Chondrocyte (in vitro differentiated cells): ENCODE measurements at regions not wholly inside any gene's neighbourhood (a gene's known extent, or its start where the extent isn't known, plus 50 kb on each side); places are given as distances from the start of the nearest gene placed in this dataset.

Experiments used
- DNase-seq: peaks from one replicate; pipeline ENCODE4 v3.0.0; 2021; ENCODE audit warnings: mixed read lengths, low spot score
- H3K27ac Mint-ChIP-seq: one replicate; pipeline ENCODE4 v1.8.0; 2021; ENCODE audit warnings: mild to moderate bottlenecking, moderate library complexity, mixed read lengths; ENCODE audit not compliant: unreplicated experiment
- H3K27me3 Mint-ChIP-seq: 2 replicates; pipeline ENCODE4 v1.8.0; 2021; ENCODE audit warnings: low read depth, mixed read lengths
- H3K36me3 Mint-ChIP-seq: 2 replicates; pipeline ENCODE4 v1.8.0; 2021; ENCODE audit warnings: low read depth, mixed read lengths
- H3K4me1 Mint-ChIP-seq: 2 replicates; pipeline ENCODE4 v1.8.0; 2021; ENCODE audit warnings: low read depth, mild to moderate bottlenecking, mixed read lengths
- H3K4me3 Mint-ChIP-seq: one replicate; pipeline ENCODE4 v1.8.0; 2021; ENCODE audit warnings: mild to moderate bottlenecking, moderate library complexity, mixed read lengths; ENCODE audit not compliant: unreplicated experiment
- H3K9me3 Mint-ChIP-seq: 2 replicates; pipeline ENCODE4 v1.8.0; 2021; ENCODE audit warnings: low read depth, mixed read lengths
- CTCF ChIP-seq: fragments of 200-600 bp; sonication (generic); IDR thresholded peaks from 2 replicates; pipeline ENCODE4 v1.5.0; 2021; ENCODE audit warnings: antibody characterized with exemption, mild to moderate bottlenecking, moderate library complexity

GRCh38 chr15:97057503-97057902 lies 727.0 kb downstream of the NR2F2 start:
- no peaks in the 10 kb centered on the region for H3K9me3 Mint-ChIP-seq
- no peaks in the 10 kb centered on the region for H3K27me3 Mint-ChIP-seq
- H3K4me3 Mint-ChIP-seq: no peak overlapping the region
- H3K36me3 Mint-ChIP-seq: no peaks in the 10 kb centered on the region
- no peak overlapping the region for H3K27ac Mint-ChIP-seq
- DNase-seq: no peak
- no peaks in the 10 kb centered on the region for H3K4me1 Mint-ChIP-seq
- TF ChIP-seq CTCF: no peak

DNA sequence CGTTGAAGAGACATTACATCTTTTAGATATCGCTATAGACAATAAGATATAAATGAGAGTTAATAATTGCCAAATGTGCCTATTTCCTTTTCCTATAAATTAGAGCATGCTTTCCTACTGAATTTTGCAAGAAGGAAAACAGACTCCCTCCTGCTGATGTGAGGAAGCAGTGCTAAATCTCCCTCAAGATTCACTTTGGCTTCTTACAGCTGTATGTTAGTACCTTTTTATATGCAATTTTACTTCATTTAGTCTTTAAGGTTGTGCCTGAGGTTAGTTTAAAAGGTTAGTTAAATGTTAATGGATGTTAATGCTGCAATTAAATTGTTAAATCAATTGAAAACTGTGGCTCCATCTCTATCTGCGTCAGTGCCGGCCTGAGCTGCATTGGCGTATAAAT lies 728.8 kb downstream of the NR2F2 start:
- TF ChIP-seq CTCF: no peak
- Mint-ChIP-seq H3K27me3 (no peaks in the 10 kb centered on the region), H3K9me3 (no peaks in the 10 kb centered on the region), H3K27ac (no peak overlapping the region), H3K4me1 (no peaks in the 10 kb centered on the region), H3K4me3 (no peak overlapping the region), H3K36me3 (no peaks in the 10 kb centered on the region)
- DNase-seq: no peak

DNA sequence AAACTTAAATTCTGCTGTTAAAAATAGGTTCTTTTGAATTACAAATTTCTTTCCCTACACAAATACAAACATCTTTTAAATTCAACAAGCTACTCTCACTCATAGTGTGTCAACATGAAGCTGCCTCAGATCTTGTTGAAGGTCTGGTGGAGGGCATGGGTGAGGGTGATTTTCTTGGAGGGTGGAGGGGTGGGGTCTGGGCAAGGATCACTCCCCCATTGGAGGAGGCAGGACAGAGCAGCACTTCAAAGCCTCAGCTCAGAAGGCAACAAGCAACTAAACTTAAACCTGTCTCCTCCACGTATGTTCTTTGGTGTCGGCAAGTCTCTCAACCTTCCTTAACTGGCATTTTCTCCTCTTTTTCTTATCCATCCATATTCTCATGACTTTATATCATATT lies 730.9 kb downstream of the NR2F2 start:
- peaks cover 11% of the 10 kb centered on the region for H3K27me3 Mint-ChIP-seq
- no peaks in the 10 kb centered on the region for H3K4me1 Mint-ChIP-seq
- no peak overlapping the region for H3K27ac Mint-ChIP-seq
- H3K4me3 Mint-ChIP-seq: no peak overlapping the region
- H3K9me3 Mint-ChIP-seq: peaks cover 7% of the 10 kb centered on the region
- H3K36me3 Mint-ChIP-seq: no peaks in the 10 kb centered on the region
- no peak for TF ChIP-seq CTCF
- no peak for DNase-seq

GRCh38 chr15:97071668-97072067 lies 741.2 kb downstream of the NR2F2 start:
- Mint-ChIP-seq H3K27me3 (peaks cover 17% of the 10 kb centered on the region), H3K36me3 (peaks cover 2% of the 10 kb centered on the region), H3K4me1 (no peaks in the 10 kb centered on the region), H3K4me3 (no peak overlapping the region), H3K9me3 (peaks cover 7% of the 10 kb centered on the region), H3K27ac (no peak overlapping the region)
- no peak for DNase-seq
- no peak for TF ChIP-seq CTCF

GRCh38 chr15:97072545-97072944 lies 742.0 kb downstream of the NR2F2 start:
- H3K36me3 Mint-ChIP-seq: peaks cover 2% of the 10 kb centered on the region
- no peak for TF ChIP-seq CTCF
- DNase-seq: no peak
- H3K4me3 Mint-ChIP-seq: no peak overlapping the region
- no peak overlapping the region for H3K27ac Mint-ChIP-seq
- H3K4me1 Mint-ChIP-seq: no peaks in the 10 kb centered on the region
- H3K27me3 Mint-ChIP-seq: peaks cover 16% of the 10 kb centered on the region
- H3K9me3 Mint-ChIP-seq: peaks cover 7% of the 10 kb centered on the region
